ENCODE measurements at regions not wholly inside any gene's neighbourhood (a gene's known extent, or its start where the extent isn't known, plus 50 kb on each side); places are given as distances from the start of the nearest gene placed in this dataset.

- DNase-seq, result no peak
These were observed 123.4 kb upstream of the PRR20A start for GRCh38 chr13:57017357-57017756.

- no peak for DNase-seq
These were observed 121.8 kb upstream of the PRR20A start for GRCh38 chr13:57018915-57019314.

- DNase-seq, result no peak
These were observed 110.0 kb upstream of the PRR20A start for GRCh38 chr13:57030671-57031070.

GRCh38 chr13:57036290-57036689 lies 104.4 kb upstream of the PRR20A start:
- DNase-seq, result no peak

- DNase-seq, result no peak
These were observed 95.8 kb upstream of the PRR20A start for GRCh38 chr13:57044910-57045309.

GRCh38 chr13:57045826-57046546 lies 94.7 kb upstream of the PRR20A start:
- DNase-seq, result no peak

- DNase-seq, result peak; percentile 33 to 37
These were observed 84.0 kb upstream of the PRR20A start for GRCh38 chr13:57056601-57057180.

- DNase-seq, result no peak
These were observed 77.7 kb upstream of the PRR20A start for GRCh38 chr13:57063007-57063406.

GRCh38 chr13:57073983-57074382 lies 66.7 kb upstream of the PRR20A start:
- DNase-seq, result no peak

- no peak for DNase-seq
These were observed 65.1 kb upstream of the PRR20A start for GRCh38 chr13:57075588-57075987.

GRCh38 chr13:57087006-57087405 lies 53.7 kb upstream of the PRR20A start:
- DNase-seq, result no peak

Measured in NCI-H1930 (cell line).